HCT116 (cell line): ENCODE measurements at regions not wholly inside any gene's neighbourhood (a gene's known extent, or its start where the extent isn't known, plus 50 kb on each side); places are given as distances from the start of the nearest gene placed in this dataset.

Source experiments
- ATAC-seq: fragments of 200-7000 bp; cut with Tn5 transposase; 2 replicates; pipeline ENCODE4 v1.9.1; 2020; ENCODE audit warnings: mild to moderate bottlenecking, moderate library complexity
- BruUV-seq: library from RNA; stranded (reverse); fragments of 400-500 nt; replicated peaks from 2 replicates; lab custom pipeline; 2021; lab: Mats Ljungman, UMichigan
- CTCF ChIA-PET: fragments of 300-600 bp; sonication (Branson Sonifier 250); formaldehyde crosslinking; loops from one replicate; lab custom pipeline; 2021; ENCODE audit warnings: antibody characterized with exemption; lab: Charles Lee
- POLR2A ChIA-PET: fragments of 300-600, 350-600 bp; sonication (Branson Sonifier 250); formaldehyde crosslinking; loops from one replicate; lab custom pipeline; 2021; ENCODE audit warnings: antibody characterized with exemption; lab: Charles Lee
- RAD21 ChIA-PET, 2 experiments: fragments of 300-600 bp; sonication (Branson Sonifier 250); formaldehyde crosslinking; loops; one replicate each; lab custom pipeline; 2023; ENCODE audit warnings: low total read pairs in 2 of 2; ENCODE audit not compliant: uncharacterized antibody in 2 of 2, unreplicated experiment in 2 of 2, low non-redundant PET in 1 of 2; lab: Charles Lee
- DNase-seq: peaks from one replicate; pipeline ENCODE4 v3.0.0-alpha.2; 2010; ENCODE audit warnings: low read depth, low spot score
- H2AFZ ChIP-seq: fragments of 200-600 bp; shearing (Covaris generic), sonication (generic); 2 replicates; pipeline ENCODE4 v1.6.1; 2017; ENCODE audit warnings: low read depth, mixed run types, mixed read lengths, antibody characterized with exemption, low read length; ENCODE audit not compliant: poor library complexity, severe bottlenecking
- H3K27ac ChIP-seq: 2 replicates; pipeline ENCODE4 v1.5.1; 2012; ENCODE audit warnings: low read depth, low read length
- H3K27me3 ChIP-seq: fragments of 200-600 bp; sonication (generic); 2 replicates; pipeline ENCODE4 v1.6.1; 2016; ENCODE audit warnings: mixed run types, low read length, mixed read lengths; ENCODE audit not compliant: insufficient read depth
- H3K36me3 ChIP-seq, 2 experiments: fragments of 200-500 bp in 1 of 2; fragments of 200-600 bp in 1 of 2; sonication (Bioruptor generic) in 1 of 2; sonication (generic) in 1 of 2; 2 replicates each; pipeline versions ENCODE4 v1.5.1 to v1.6.1; 2014 to 2016; ENCODE audit warnings: low read length in 2 of 2, inconsistent platforms in 1 of 2, mixed read lengths in 1 of 2, mixed run types in 1 of 2; ENCODE audit not compliant: insufficient read depth in 2 of 2, control insufficient read depth in 1 of 2
- H3K4me1 ChIP-seq, 2 experiments: fragments of 200-600 bp in 1 of 2; sonication (generic) in 1 of 2; 2 replicates each; pipeline versions ENCODE4 v1.5.1 to v1.6.1; 2012 to 2017; ENCODE audit warnings: low read length in 2 of 2, inconsistent platforms in 1 of 2, mild to moderate bottlenecking in 1 of 2, mixed read lengths in 1 of 2, mixed run types in 1 of 2, moderate library complexity in 1 of 2; ENCODE audit not compliant: insufficient read depth in 2 of 2, control insufficient read depth in 1 of 2
- H3K4me2 ChIP-seq: fragments of 200-600 bp; sonication (generic); 2 replicates; pipeline ENCODE4 v1.6.1; 2017; ENCODE audit warnings: mixed run types, low read length, mixed read lengths
- H3K4me3 ChIP-seq, 2 experiments: fragments of 200-600 bp in 1 of 2; sonication (generic) in 1 of 2; replicated peaks in 1 of 2; 2 replicates each; pipeline ENCODE4 v1.5.1; 2011 to 2016; ENCODE audit warnings: low read length in 2 of 2, control low read depth in 1 of 2, low read depth in 1 of 2, mild to moderate bottlenecking in 1 of 2, mixed read lengths in 1 of 2, mixed run types in 1 of 2
- H3K79me2 ChIP-seq: fragments of 200-600 bp; sonication (generic); 2 replicates; pipeline ENCODE4 v1.6.1; 2017; ENCODE audit warnings: mild to moderate bottlenecking, mixed run types, low read length, moderate library complexity, mixed read lengths; ENCODE audit not compliant: insufficient read depth
- H3K9ac ChIP-seq: fragments of 200-600 bp; sonication (generic); 2 replicates; pipeline ENCODE4 v1.6.1; 2016; ENCODE audit warnings: low read length, mixed read lengths
- H3K9me2 ChIP-seq: fragments of 200-600 bp; sonication (generic), shearing (Covaris generic); 2 replicates; pipeline ENCODE4 v1.6.1; 2017; ENCODE audit warnings: mixed run types, mild to moderate bottlenecking, moderate library complexity; ENCODE audit not compliant: insufficient read depth
- H3K9me3 ChIP-seq, 2 experiments: fragments of 200-500 bp in 1 of 2; fragments of 200-600 bp in 1 of 2; sonication (Bioruptor generic) in 1 of 2; sonication (generic) in 1 of 2; 2 replicates each; pipeline ENCODE4 v1.6.1; 2014 to 2017; ENCODE audit warnings: low read length in 2 of 2, mixed read lengths in 2 of 2, inconsistent platforms in 1 of 2, low read depth in 1 of 2, mild to moderate bottlenecking in 1 of 2, mixed run types in 1 of 2, moderate library complexity in 1 of 2; ENCODE audit not compliant: control insufficient read depth in 1 of 2, insufficient read depth in 1 of 2
- H4K20me1 ChIP-seq: fragments of 200-600 bp; sonication (generic), shearing (Covaris generic); 2 replicates; pipeline ENCODE4 v1.6.1; 2017; ENCODE audit warnings: mixed run types, mild to moderate bottlenecking, moderate library complexity; ENCODE audit not compliant: insufficient read depth
- CBX3 ChIP-seq: IDR thresholded peaks from 2 replicates; pipeline ENCODE4 v1.6.1; 2012; ENCODE audit warnings: low read depth
- CEBPB ChIP-seq: IDR thresholded peaks from 2 replicates; pipeline ENCODE4 v1.6.1; 2012; ENCODE audit warnings: low read depth
- CTCF ChIP-seq, 3 experiments: fragments of 200-600 bp in 1 of 3; sonication (generic) in 1 of 3; IDR thresholded peaks in 2 of 3; conservative IDR thresholded peaks in 1 of 3; 2 replicates each; pipeline ENCODE4 v1.5.1; 2012 to 2017; ENCODE audit warnings: low read depth in 2 of 3, low read length in 2 of 3, antibody characterized with exemption in 1 of 3, borderline replicate concordance in 1 of 3, control low read depth in 1 of 3, mild to moderate bottlenecking in 1 of 3, mixed read lengths in 1 of 3, mixed run types in 1 of 3, moderate library complexity in 1 of 3; ENCODE audit not compliant: insufficient read depth in 1 of 3
- EGR1 ChIP-seq: IDR thresholded peaks from 2 replicates; pipeline ENCODE4 v1.6.1; 2012; ENCODE audit warnings: low read depth
- EZH2phosphoT487 ChIP-seq: fragments of 200-600 bp; IDR thresholded peaks from 2 replicates; pipeline ENCODE4 v1.6.1; 2018; ENCODE audit warnings: antibody characterized with exemption, borderline replicate concordance
- JUND ChIP-seq: IDR thresholded peaks from 2 replicates; pipeline ENCODE4 v1.6.1; 2012
- MAX ChIP-seq: IDR thresholded peaks from 2 replicates; pipeline ENCODE4 v1.6.1; 2012
- POLR2A ChIP-seq: IDR thresholded peaks from 2 replicates; pipeline ENCODE4 v1.7.0; 2011; ENCODE audit warnings: borderline replicate concordance; ENCODE audit not compliant: insufficient read depth, insufficient read length; ENCODE audit errors: extremely low read depth
- REST ChIP-seq: IDR thresholded peaks from 2 replicates; pipeline ENCODE4 v1.6.1; 2012; ENCODE audit warnings: low read depth
- SIN3A ChIP-seq: IDR thresholded peaks from 2 replicates; pipeline ENCODE4 v1.6.1; 2012; ENCODE audit warnings: low read depth
- SP1 ChIP-seq: IDR thresholded peaks from 2 replicates; pipeline ENCODE4 v1.6.1; 2012; ENCODE audit warnings: low read depth
- SRF ChIP-seq: IDR thresholded peaks from 2 replicates; pipeline ENCODE4 v1.6.1; 2012; ENCODE audit warnings: low read depth
- TCF7L2 ChIP-seq: IDR thresholded peaks from 2 replicates; pipeline ENCODE4 v1.7.0; 2011; ENCODE audit warnings: borderline replicate concordance, inconsistent platforms; ENCODE audit not compliant: insufficient read depth, insufficient read length; ENCODE audit errors: extremely low read depth
- YY1 ChIP-seq: IDR thresholded peaks from 2 replicates; pipeline ENCODE4 v1.6.1; 2011; ENCODE audit warnings: low read length, low read depth, moderate library complexity, mild to moderate bottlenecking; ENCODE audit not compliant: insufficient replicate concordance; ENCODE audit errors: extremely low read depth
- ZFX ChIP-seq: fragments of 450-650 bp; IDR thresholded peaks from 2 replicates; pipeline ENCODE4 v1.6.1; 2017
- ZNF274 ChIP-seq: fragments of 200-500 bp; sonication (Bioruptor generic); IDR thresholded peaks from 2 replicates; pipeline ENCODE4 v1.6.1; 2014; ENCODE audit warnings: mild to moderate bottlenecking, low read depth, low read length, inconsistent platforms
- intact Hi-C: fragments of 100-400 bp; cut with micrococcal nuclease; formaldehyde crosslinking; loops from 2 replicates; pipeline ENCODE4 v1.10.0; 2022

- DNase-seq = no peak
- ATAC-seq = no peak
- Histone ChIP-seq H3K79me2 (no peaks in the 10 kb centered on the region), H3K4me1 (no peaks in the 10 kb centered on the region), H3K27me3 (peaks cover 11% of the 10 kb centered on the region; the same call in 1 of the 2 replicates), H3K9me3 (no peaks in the 10 kb centered on the region), H3K9me2 (no peaks in the 10 kb centered on the region), H2AFZ (no peak overlapping the region), H3K27ac (no peak overlapping the region), H3K4me2 (no peak overlapping the region), H3K36me3 (no peaks in the 10 kb centered on the region), H3K9ac (no peak overlapping the region), H3K4me3 (no peak overlapping the region)
- intact Hi-C loops = no loop called here
- CTCF ChIA-PET = no interaction called here
- RAD21 ChIA-PET = no interaction called here
- no TSS peak for BruUV-seq
- POLR2A ChIA-PET = no interaction called here
- TF ChIP-seq EGR1 = no peak
- no peak for TF ChIP-seq SP1
- TF ChIP-seq CTCF (IDR thresholded peaks at IDR 0.05 in 2 of 3, conservative IDR thresholded peaks at IDR 0.05 in 1 of 3; ENCODE audit: borderline replicate concordance in 1 of 3, insufficient read depth in 1 of 3, low read depth in 2 of 3, low read length in 2 of 3) = no peak
- no peak for TF ChIP-seq REST
- no peak for TF ChIP-seq POLR2A
- TF ChIP-seq MAX = no peak
- TF ChIP-seq SIN3A = no peak
- no peak for TF ChIP-seq ZNF274
- no peak for TF ChIP-seq YY1
- no peak for TF ChIP-seq EZH2phosphoT487
- TF ChIP-seq CEBPB = no peak
- no peak for TF ChIP-seq TCF7L2
- TF ChIP-seq CBX3 = no peak
- no peak for TF ChIP-seq ZFX
- no peak for TF ChIP-seq JUND
- TF ChIP-seq SRF = no peak
- TF ChIP-seq, all 23 proteins: peak for 0
- H4K20me1 ChIP-seq = no peaks in the 10 kb centered on the region
Observed at GRCh38 chr6:88266126-88266525, 100.0 kb upstream of the CNR1 start.
